Prostate gland (tissue), 2 donors: ENCODE measurements at regions not wholly inside any gene's neighbourhood (a gene's known extent, or its start where the extent isn't known, plus 50 kb on each side); places are given as distances from the start of the nearest gene placed in this dataset.

Experiments
- CTCF ChIP-seq, 4 experiments: fragments of 200-600 bp in 2 of 4; fragments of 450-650 bp in 2 of 4; sonication (generic) in 2 of 4; IDR thresholded peaks; 1 replicate in 3 of 4; 2 replicates in 1 of 4; pipeline ENCODE4 v1.5.1; 2016 to 2019; ENCODE audit warnings: antibody characterized with exemption in 4 of 4, mild to moderate bottlenecking in 2 of 4, moderate library complexity in 2 of 4
- POLR2AphosphoS5 ChIP-seq: sonication (generic); formaldehyde crosslinking; IDR thresholded peaks from one replicate; pipeline ENCODE4 v1.6.1; 2017; ENCODE audit warnings: antibody characterized with exemption

DNA sequence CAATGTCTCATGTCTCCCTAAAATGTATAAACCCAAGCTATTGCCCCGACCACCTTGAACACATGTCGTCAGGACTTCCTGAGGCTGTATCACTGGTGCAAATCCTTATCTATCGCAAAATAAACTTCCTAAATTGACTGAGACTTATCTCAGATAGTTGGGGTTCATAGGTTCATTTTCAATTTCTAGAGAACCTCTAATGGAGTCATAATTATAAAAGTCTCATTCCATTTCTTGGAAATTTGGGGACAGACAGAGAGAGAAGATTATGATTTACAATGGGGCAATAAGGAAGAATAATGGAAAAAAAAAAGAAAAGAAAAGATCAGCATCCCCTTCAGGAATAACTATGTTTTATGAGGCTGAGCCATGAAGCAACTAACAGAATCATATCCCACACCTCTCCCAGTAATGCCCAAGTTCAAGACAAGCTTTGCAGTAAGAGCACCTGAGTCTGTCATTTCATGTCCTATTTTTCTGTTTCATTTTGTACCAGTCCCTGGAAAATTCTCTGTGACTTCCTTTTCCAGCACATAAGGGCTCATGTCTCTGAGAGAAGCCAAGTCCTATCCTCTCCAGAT is 70.0 kb upstream of the ETS2 start:
- TF ChIP-seq CTCF (IDR thresholded peaks at IDR 0.05): no peak
- no peak for TF ChIP-seq POLR2AphosphoS5
